ENCODE measurements at regions not wholly inside any gene's neighbourhood (a gene's known extent, or its start where the extent isn't known, plus 50 kb on each side); places are given as distances from the start of the nearest gene placed in this dataset.

GRCh38 chr2:239537633-239538356, 137.0 kb upstream of the HDAC4 start:
- DNase-seq = no peak

GRCh38 chr2:239536186-239536585, 135.4 kb upstream of the HDAC4 start:
- DNase-seq = no peak

- DNase-seq = no peak
Measured at GRCh38 chr2:239535413-239536144, 134.8 kb upstream of the HDAC4 start.

- DNase-seq = no peak
Measured at GRCh38 chr2:239534581-239535412, 134.0 kb upstream of the HDAC4 start.

GRCh38 chr2:239533569-239534316, 132.9 kb upstream of the HDAC4 start:
- no peak for DNase-seq

GRCh38 chr2:239532859-239533258, 132.0 kb upstream of the HDAC4 start:
- DNase-seq = no peak

- DNase-seq = no peak
Measured at GRCh38 chr2:239532250-239532649, 131.4 kb upstream of the HDAC4 start.

GRCh38 chr2:239531456-239532241, 130.8 kb upstream of the HDAC4 start:
- no peak for DNase-seq

GRCh38 chr2:239530749-239531316, 130.0 kb upstream of the HDAC4 start:
- no peak for DNase-seq

- DNase-seq = no peak
Measured at GRCh38 chr2:239529313-239530015, 128.6 kb upstream of the HDAC4 start.

- no peak for DNase-seq
Measured at GRCh38 chr2:239528883-239529282, 128.1 kb upstream of the HDAC4 start.

- DNase-seq = no peak
Measured at GRCh38 chr2:239528146-239528545, 127.3 kb upstream of the HDAC4 start.

GRCh38 chr2:239526666-239527415, 126.0 kb upstream of the HDAC4 start:
- DNase-seq = no peak

- DNase-seq = no peak
Measured at GRCh38 chr2:239526038-239526437, 125.2 kb upstream of the HDAC4 start.

- no peak for DNase-seq
Measured at GRCh38 chr2:239523954-239524330, 123.1 kb upstream of the HDAC4 start.

GRCh38 chr2:239523147-239523953, 122.5 kb upstream of the HDAC4 start:
- DNase-seq = no peak

GRCh38 chr2:239522740-239523119, 121.9 kb upstream of the HDAC4 start:
- no peak for DNase-seq

GRCh38 chr2:239522002-239522739, 121.4 kb upstream of the HDAC4 start:
- no peak for DNase-seq

- no peak for DNase-seq
Measured at GRCh38 chr2:239521518-239521815, 120.6 kb upstream of the HDAC4 start.

Measured in CD4-positive, alpha-beta T cell treated with Interleukin-10 for 1 hour (primary cell).